Activated T-cell treated with anti-CD3 and anti-CD28 coated beads, Interleukin-2, amount 50 U/mL, for 1 hour (primary cell): ENCODE measurements at regions not wholly inside any gene's neighbourhood (a gene's known extent, or its start where the extent isn't known, plus 50 kb on each side); places are given as distances from the start of the nearest gene placed in this dataset.
"Not testable (repeated sequence)": the region's sequence is repeated elsewhere in the genome, so short reads cannot be mapped to it uniquely, and the experiment has no call there.

Experiments
- DNase-seq: peaks from one replicate; pipeline ENCODE4 v3.0.0-alpha.2; 2020

- no peak for DNase-seq
These were observed 86.7 kb upstream of the USP24 start for GRCh38 chr1:55301912-55302311.

- no peak for DNase-seq
These were observed 85.8 kb upstream of the USP24 start for GRCh38 chr1:55300975-55301374.

- DNase-seq = no peak
These were observed 83.2 kb upstream of the USP24 start for GRCh38 chr1:55298167-55298894.

- not testable (repeated sequence) for DNase-seq
These were observed 81.1 kb upstream of the USP24 start for GRCh38 chr1:55296247-55296646.

- DNase-seq = no peak
These were observed 74.5 kb upstream of the USP24 start for GRCh38 chr1:55289614-55290013.

GRCh38 chr1:55289042-55289441 is 73.9 kb upstream of the USP24 start:
- no peak for DNase-seq

- DNase-seq = no peak
These were observed 73.1 kb upstream of the USP24 start for GRCh38 chr1:55288245-55288644.

- no peak for DNase-seq
These were observed 72.6 kb upstream of the USP24 start for GRCh38 chr1:55287723-55288122.

GRCh38 chr1:55286856-55287602 is 71.9 kb upstream of the USP24 start:
- DNase-seq = no peak

GRCh38 chr1:55285834-55286233 is 70.7 kb upstream of the USP24 start:
- DNase-seq = no peak

- no peak for DNase-seq
These were observed 69.7 kb upstream of the USP24 start for GRCh38 chr1:55284856-55285255.

GRCh38 chr1:55282058-55282457 is 66.9 kb upstream of the USP24 start:
- no peak for DNase-seq

- no peak for DNase-seq
These were observed 65.6 kb upstream of the USP24 start for GRCh38 chr1:55280731-55281130.

GRCh38 chr1:55279627-55280026 is 64.5 kb upstream of the USP24 start:
- no peak for DNase-seq

GRCh38 chr1:55278378-55278777 is 63.2 kb upstream of the USP24 start:
- no peak for DNase-seq

- DNase-seq = peak; percentile 83
These were observed 62.4 kb upstream of the USP24 start for GRCh38 chr1:55277377-55278130.

- DNase-seq = no peak
These were observed 61.7 kb upstream of the USP24 start for GRCh38 chr1:55276671-55277376.

- no peak for DNase-seq
These were observed 60.8 kb upstream of the USP24 start for GRCh38 chr1:55275941-55276341.

- no peak for DNase-seq
These were observed 60.1 kb upstream of the USP24 start for GRCh38 chr1:55275151-55275748.

GRCh38 chr1:55272994-55273393 is 57.8 kb upstream of the USP24 start:
- DNase-seq = no peak
